Liver (tissue), 8 donors: ENCODE measurements at regions not wholly inside any gene's neighbourhood (a gene's known extent, or its start where the extent isn't known, plus 50 kb on each side); places are given as distances from the start of the nearest gene placed in this dataset.

Experiments used
- DNase-seq: peaks from one replicate; pipeline ENCODE4 v3.0.0-alpha.2; 2017; ENCODE audit warnings: low spot score
- H3K27ac ChIP-seq, 2 donors: one replicate each; pipeline ENCODE4 v1.7.0; 2013; ENCODE audit warnings: inconsistent platforms in 2 of 2, low read length in 2 of 2, control low read depth in 1 of 2, low read depth in 1 of 2, mild to moderate bottlenecking in 1 of 2
- H3K27me3 ChIP-seq, 4 donors: one replicate each; pipeline versions ENCODE4 v1.6.1 to v1.7.0; 2013; ENCODE audit warnings: low read length in 3 of 4, inconsistent platforms in 1 of 4, mild to moderate bottlenecking in 1 of 4, moderate library complexity in 1 of 4; ENCODE audit not compliant: control insufficient read depth in 4 of 4, insufficient read depth in 4 of 4
- H3K36me3 ChIP-seq, 4 donors: one replicate each; pipeline versions ENCODE4 v1.6.1 to v1.7.0; 2013; ENCODE audit warnings: low read length in 3 of 4, mild to moderate bottlenecking in 3 of 4, low read depth in 1 of 4, moderate library complexity in 1 of 4; ENCODE audit not compliant: control insufficient read depth in 4 of 4, insufficient read depth in 3 of 4
- H3K4me1 ChIP-seq, 4 donors: one replicate each; pipeline versions ENCODE4 v1.6.1 to v1.7.0; 2013; ENCODE audit warnings: low read length in 3 of 4, mild to moderate bottlenecking in 3 of 4, moderate library complexity in 1 of 4; ENCODE audit not compliant: control insufficient read depth in 4 of 4, insufficient read depth in 4 of 4
- H3K4me3 ChIP-seq, 3 donors: one replicate each; pipeline versions ENCODE4 v1.6.1 to v1.7.0; 2013; ENCODE audit warnings: low read length in 3 of 3, control low read depth in 1 of 3, low read depth in 1 of 3, mild to moderate bottlenecking in 1 of 3
- H3K9ac ChIP-seq, 2 donors: one replicate each; pipeline ENCODE4 v1.7.0; 2013; ENCODE audit warnings: low read length in 2 of 2, mild to moderate bottlenecking in 2 of 2, moderate library complexity in 2 of 2, control low read depth in 1 of 2, low read depth in 1 of 2
- H3K9me3 ChIP-seq, 4 donors: one replicate each; pipeline versions ENCODE4 v1.6.1 to v1.7.0; 2013; ENCODE audit warnings: low read length in 3 of 4; ENCODE audit not compliant: control insufficient read depth in 4 of 4
- EGR1 ChIP-seq, 2 donors: IDR thresholded peaks; 2 replicates each; pipeline ENCODE4 v1.6.1; 2016 to 2018; ENCODE audit warnings: antibody characterized with exemption in 2 of 2, low read depth in 2 of 2
- FOXA2 ChIP-seq: IDR thresholded peaks from 2 replicates; pipeline ENCODE4 v1.6.1; 2016; ENCODE audit warnings: antibody characterized with exemption
- GABPA ChIP-seq, 2 donors: IDR thresholded peaks in 1 of 2; conservative IDR thresholded peaks in 1 of 2; 2 replicates each; pipeline ENCODE4 v1.6.1; 2016; ENCODE audit warnings: antibody characterized with exemption in 2 of 2, mild to moderate bottlenecking in 1 of 2, moderate library complexity in 1 of 2
- HNF4G ChIP-seq: IDR thresholded peaks from 2 replicates; pipeline ENCODE4 v1.6.1; 2016; ENCODE audit warnings: antibody characterized with exemption
- JUND ChIP-seq, 2 donors: IDR thresholded peaks; 2 replicates each; pipeline ENCODE4 v1.6.1; 2016; ENCODE audit warnings: antibody characterized with exemption in 2 of 2
- NR2F2 ChIP-seq: IDR thresholded peaks from 2 replicates; pipeline ENCODE4 v1.6.1; 2016; ENCODE audit warnings: antibody characterized with exemption
- RAD21 ChIP-seq, 2 donors: IDR thresholded peaks; 2 replicates each; pipeline ENCODE4 v1.6.1; 2016; ENCODE audit warnings: antibody characterized with exemption in 2 of 2, mild to moderate bottlenecking in 2 of 2
- RXRA ChIP-seq, 2 donors: IDR thresholded peaks; 2 replicates each; pipeline ENCODE4 v1.6.1; 2017 to 2018; ENCODE audit warnings: antibody characterized with exemption in 2 of 2, mild to moderate bottlenecking in 1 of 2
- SP1 ChIP-seq: IDR thresholded peaks from 2 replicates; pipeline ENCODE4 v1.6.1; 2018; ENCODE audit warnings: antibody characterized with exemption, mild to moderate bottlenecking
- TAF1 ChIP-seq: conservative IDR thresholded peaks from 2 replicates; pipeline ENCODE4 v1.6.1; 2016; ENCODE audit warnings: antibody characterized with exemption, mild to moderate bottlenecking
- YY1 ChIP-seq: IDR thresholded peaks from 2 replicates; pipeline ENCODE4 v1.6.1; 2016; ENCODE audit warnings: antibody characterized with exemption, mild to moderate bottlenecking
- WGBS: extraction: QIAGEN DNeasy Blood & Tissue Kit; methylation state at CpG from one replicate; pipeline ENCODE4 v1.1.7; 2013; 5-methylcytosine and 5-hydroxymethylcytosine counted together
- TF ChIP-seq, protein P1 (sequence below): fragments of 150-350 bp; IDR thresholded peaks from 2 replicates; pipeline ENCODE4 v1.5.1; 2017; ENCODE audit warnings: improper control_type of control experiment, low read depth, low read length; ENCODE audit not compliant: missing input control
- TF ChIP-seq, protein P2 (sequence below): IDR thresholded peaks from 2 replicates; pipeline ENCODE4 v1.6.1; 2016; ENCODE audit warnings: antibody characterized with exemption, mild to moderate bottlenecking
- TF ChIP-seq, protein P3 (sequence below): IDR thresholded peaks from 2 replicates; pipeline ENCODE4 v1.6.1; 2016; ENCODE audit warnings: antibody characterized with exemption
- TF ChIP-seq, protein P4 (sequence below): IDR thresholded peaks from 2 replicates; pipeline ENCODE4 v1.6.1; 2016; ENCODE audit warnings: antibody characterized with exemption
- donor health status: healthy.
- donor health status: healthy.
- donor health status: healthy.
- donor health status: healthy.
- donor health status: healthy.

DNA sequence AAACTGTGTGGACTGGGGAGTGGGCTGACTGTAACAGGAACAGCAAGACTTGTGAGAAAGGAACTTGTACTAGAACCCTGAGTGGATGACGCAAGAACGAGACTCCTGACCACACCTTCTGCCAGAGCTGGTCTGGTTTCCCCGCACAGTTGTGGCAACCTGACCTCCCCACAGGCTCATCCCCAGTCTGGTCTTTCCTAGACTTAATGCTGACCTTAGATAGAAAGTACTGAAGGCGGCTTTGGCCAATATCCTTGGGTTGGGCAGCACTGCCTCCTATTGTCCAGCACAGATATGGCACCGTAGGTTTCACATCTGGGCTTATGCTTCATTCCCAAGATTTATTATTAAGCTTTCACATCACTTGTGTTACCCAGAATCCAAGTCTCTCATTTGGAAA is 137.8 kb upstream of the FRG1 start (continued):
- TF ChIP-seq, protein P1, sequence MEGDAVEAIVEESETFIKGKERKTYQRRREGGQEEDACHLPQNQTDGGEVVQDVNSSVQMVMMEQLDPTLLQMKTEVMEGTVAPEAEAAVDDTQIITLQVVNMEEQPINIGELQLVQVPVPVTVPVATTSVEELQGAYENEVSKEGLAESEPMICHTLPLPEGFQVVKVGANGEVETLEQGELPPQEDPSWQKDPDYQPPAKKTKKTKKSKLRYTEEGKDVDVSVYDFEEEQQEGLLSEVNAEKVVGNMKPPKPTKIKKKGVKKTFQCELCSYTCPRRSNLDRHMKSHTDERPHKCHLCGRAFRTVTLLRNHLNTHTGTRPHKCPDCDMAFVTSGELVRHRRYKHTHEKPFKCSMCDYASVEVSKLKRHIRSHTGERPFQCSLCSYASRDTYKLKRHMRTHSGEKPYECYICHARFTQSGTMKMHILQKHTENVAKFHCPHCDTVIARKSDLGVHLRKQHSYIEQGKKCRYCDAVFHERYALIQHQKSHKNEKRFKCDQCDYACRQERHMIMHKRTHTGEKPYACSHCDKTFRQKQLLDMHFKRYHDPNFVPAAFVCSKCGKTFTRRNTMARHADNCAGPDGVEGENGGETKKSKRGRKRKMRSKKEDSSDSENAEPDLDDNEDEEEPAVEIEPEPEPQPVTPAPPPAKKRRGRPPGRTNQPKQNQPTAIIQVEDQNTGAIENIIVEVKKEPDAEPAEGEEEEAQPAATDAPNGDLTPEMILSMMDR: no peak
- TF ChIP-seq TAF1 (no peak), EGR1 (IDR thresholded peaks at IDR 0.05; ENCODE audit: low read depth in 2 of 2) (no peak), RAD21 (IDR thresholded peaks at IDR 0.05) (no peak), GABPA (IDR thresholded peaks at IDR 0.05 in 1 of 2, conservative IDR thresholded peaks at IDR 0.05 in 1 of 2) (no peak), NR2F2 (no peak), RXRA (IDR thresholded peaks at IDR 0.05) (no peak), YY1 (no peak)

DNA sequence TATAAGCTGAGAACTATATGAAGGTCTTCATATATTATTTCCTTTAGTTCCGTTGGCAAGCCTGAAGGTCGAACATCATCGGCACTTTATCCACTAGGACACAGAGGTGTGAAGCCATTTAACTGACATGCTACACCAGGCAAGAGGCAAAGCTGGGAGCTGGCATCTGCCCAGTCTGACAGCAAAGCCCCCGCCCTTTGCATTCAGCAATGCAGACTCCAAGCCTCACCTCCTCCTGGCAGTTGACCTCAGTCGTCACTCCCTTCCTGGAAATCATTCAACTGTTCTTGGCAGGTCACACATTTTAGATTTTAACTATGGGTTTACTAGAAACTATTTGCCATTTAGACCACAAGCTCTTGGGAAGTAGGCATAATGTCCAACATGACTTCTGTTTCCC is 135.8 kb upstream of the FRG1 start:
- Histone ChIP-seq H3K9ac (no peak overlapping the region), H3K36me3 (no peaks in the 10 kb centered on the region), H3K27ac (no peak overlapping the region), H3K4me1 (peaks cover 0 to 3% (median 0%) of the 10 kb centered on the region in 4 donors), H3K4me3 (no peak overlapping the region), H3K9me3 (peaks cover 0 to 6% (median 2%) of the 10 kb centered on the region in 4 donors), H3K27me3 (no peaks in the 10 kb centered on the region)
- TF ChIP-seq JUND (IDR thresholded peaks at IDR 0.05): no peak
- TF ChIP-seq, protein P1: no peak
- no peak for TF ChIP-seq FOXA2
- no peak for TF ChIP-seq NR2F2
- TF ChIP-seq, protein P2, sequence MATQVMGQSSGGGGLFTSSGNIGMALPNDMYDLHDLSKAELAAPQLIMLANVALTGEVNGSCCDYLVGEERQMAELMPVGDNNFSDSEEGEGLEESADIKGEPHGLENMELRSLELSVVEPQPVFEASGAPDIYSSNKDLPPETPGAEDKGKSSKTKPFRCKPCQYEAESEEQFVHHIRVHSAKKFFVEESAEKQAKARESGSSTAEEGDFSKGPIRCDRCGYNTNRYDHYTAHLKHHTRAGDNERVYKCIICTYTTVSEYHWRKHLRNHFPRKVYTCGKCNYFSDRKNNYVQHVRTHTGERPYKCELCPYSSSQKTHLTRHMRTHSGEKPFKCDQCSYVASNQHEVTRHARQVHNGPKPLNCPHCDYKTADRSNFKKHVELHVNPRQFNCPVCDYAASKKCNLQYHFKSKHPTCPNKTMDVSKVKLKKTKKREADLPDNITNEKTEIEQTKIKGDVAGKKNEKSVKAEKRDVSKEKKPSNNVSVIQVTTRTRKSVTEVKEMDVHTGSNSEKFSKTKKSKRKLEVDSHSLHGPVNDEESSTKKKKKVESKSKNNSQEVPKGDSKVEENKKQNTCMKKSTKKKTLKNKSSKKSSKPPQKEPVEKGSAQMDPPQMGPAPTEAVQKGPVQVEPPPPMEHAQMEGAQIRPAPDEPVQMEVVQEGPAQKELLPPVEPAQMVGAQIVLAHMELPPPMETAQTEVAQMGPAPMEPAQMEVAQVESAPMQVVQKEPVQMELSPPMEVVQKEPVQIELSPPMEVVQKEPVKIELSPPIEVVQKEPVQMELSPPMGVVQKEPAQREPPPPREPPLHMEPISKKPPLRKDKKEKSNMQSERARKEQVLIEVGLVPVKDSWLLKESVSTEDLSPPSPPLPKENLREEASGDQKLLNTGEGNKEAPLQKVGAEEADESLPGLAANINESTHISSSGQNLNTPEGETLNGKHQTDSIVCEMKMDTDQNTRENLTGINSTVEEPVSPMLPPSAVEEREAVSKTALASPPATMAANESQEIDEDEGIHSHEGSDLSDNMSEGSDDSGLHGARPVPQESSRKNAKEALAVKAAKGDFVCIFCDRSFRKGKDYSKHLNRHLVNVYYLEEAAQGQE: no peak
- no peak for TF ChIP-seq YY1
- TF ChIP-seq, protein P3, sequence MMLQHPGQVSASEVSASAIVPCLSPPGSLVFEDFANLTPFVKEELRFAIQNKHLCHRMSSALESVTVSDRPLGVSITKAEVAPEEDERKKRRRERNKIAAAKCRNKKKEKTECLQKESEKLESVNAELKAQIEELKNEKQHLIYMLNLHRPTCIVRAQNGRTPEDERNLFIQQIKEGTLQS: no peak
- no peak for TF ChIP-seq EGR1 (IDR thresholded peaks at IDR 0.05; ENCODE audit: low read depth in 2 of 2)
- TF ChIP-seq TAF1: no peak
- no peak for TF ChIP-seq SP1
- TF ChIP-seq, protein P4, sequence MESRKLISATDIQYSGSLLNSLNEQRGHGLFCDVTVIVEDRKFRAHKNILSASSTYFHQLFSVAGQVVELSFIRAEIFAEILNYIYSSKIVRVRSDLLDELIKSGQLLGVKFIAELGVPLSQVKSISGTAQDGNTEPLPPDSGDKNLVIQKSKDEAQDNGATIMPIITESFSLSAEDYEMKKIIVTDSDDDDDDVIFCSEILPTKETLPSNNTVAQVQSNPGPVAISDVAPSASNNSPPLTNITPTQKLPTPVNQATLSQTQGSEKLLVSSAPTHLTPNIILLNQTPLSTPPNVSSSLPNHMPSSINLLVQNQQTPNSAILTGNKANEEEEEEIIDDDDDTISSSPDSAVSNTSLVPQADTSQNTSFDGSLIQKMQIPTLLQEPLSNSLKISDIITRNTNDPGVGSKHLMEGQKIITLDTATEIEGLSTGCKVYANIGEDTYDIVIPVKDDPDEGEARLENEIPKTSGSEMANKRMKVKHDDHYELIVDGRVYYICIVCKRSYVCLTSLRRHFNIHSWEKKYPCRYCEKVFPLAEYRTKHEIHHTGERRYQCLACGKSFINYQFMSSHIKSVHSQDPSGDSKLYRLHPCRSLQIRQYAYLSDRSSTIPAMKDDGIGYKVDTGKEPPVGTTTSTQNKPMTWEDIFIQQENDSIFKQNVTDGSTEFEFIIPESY: no peak
- TF ChIP-seq GABPA (IDR thresholded peaks at IDR 0.05 in 1 of 2, conservative IDR thresholded peaks at IDR 0.05 in 1 of 2): no peak
- TF ChIP-seq HNF4G: no peak
- no peak for TF ChIP-seq RAD21 (IDR thresholded peaks at IDR 0.05)
- DNase-seq: no peak
- 64% methylated on average over 5 of the region's 5 CpGs for WGBS
